ENCODE measurements at regions not wholly inside any gene's neighbourhood (a gene's known extent, or its start where the extent isn't known, plus 50 kb on each side); places are given as distances from the start of the nearest gene placed in this dataset.
"Not testable (repeated sequence)": the region's sequence is repeated elsewhere in the genome, so short reads cannot be mapped to it uniquely, and the experiment has no call there.

- DNase-seq (ENCODE audit: low read depth in 4 of 4, low spot score in 3 of 4): no peak
These were observed 1240.5 kb downstream of the UQCRFS1 start for GRCh38 chr19:27972291-27973040.

GRCh38 chr19:27971869-27972268, 1241.1 kb downstream of the UQCRFS1 start:
- no peak for DNase-seq (ENCODE audit: low read depth in 4 of 4, low spot score in 3 of 4)

- DNase-seq (ENCODE audit: low read depth in 4 of 4, low spot score in 3 of 4): no peak
These were observed 1241.9 kb downstream of the UQCRFS1 start for GRCh38 chr19:27971071-27971470.

GRCh38 chr19:27966390-27966816, 1246.5 kb downstream of the UQCRFS1 start:
- no peak for DNase-seq (ENCODE audit: low read depth in 4 of 4, low spot score in 3 of 4)

- DNase-seq (ENCODE audit: low read depth in 4 of 4, low spot score in 3 of 4): no peak
These were observed 1248.8 kb downstream of the UQCRFS1 start for GRCh38 chr19:27964185-27964584.

GRCh38 chr19:27962264-27962663, 1250.7 kb downstream of the UQCRFS1 start:
- DNase-seq (ENCODE audit: low read depth in 4 of 4, low spot score in 3 of 4): no peak

- DNase-seq (ENCODE audit: low read depth in 4 of 4, low spot score in 3 of 4): no peak
These were observed 1257.2 kb downstream of the UQCRFS1 start for GRCh38 chr19:27955485-27956480.

- not testable (repeated sequence) for DNase-seq (ENCODE audit: low read depth in 4 of 4, low spot score in 3 of 4)
These were observed 1270.3 kb downstream of the UQCRFS1 start for GRCh38 chr19:27942607-27943006.

GRCh38 chr19:27936139-27936538, 1276.8 kb downstream of the UQCRFS1 start:
- no peak for DNase-seq (ENCODE audit: low read depth in 4 of 4, low spot score in 3 of 4)

GRCh38 chr19:27935669-27936068, 1277.3 kb downstream of the UQCRFS1 start:
- no peak for DNase-seq (ENCODE audit: low read depth in 4 of 4, low spot score in 3 of 4)

- DNase-seq (ENCODE audit: low read depth in 4 of 4, low spot score in 3 of 4): no peak
These were observed 1283.6 kb downstream of the UQCRFS1 start for GRCh38 chr19:27929399-27929798.

GRCh38 chr19:27925202-27925601, 1287.7 kb downstream of the UQCRFS1 start:
- DNase-seq (ENCODE audit: low read depth in 4 of 4, low spot score in 3 of 4): no peak

- DNase-seq (ENCODE audit: low read depth in 4 of 4, low spot score in 3 of 4): no peak
These were observed 1290.0 kb downstream of the UQCRFS1 start for GRCh38 chr19:27922970-27923369.

- no peak for DNase-seq (ENCODE audit: low read depth in 4 of 4, low spot score in 3 of 4)
These were observed 1292.2 kb downstream of the UQCRFS1 start for GRCh38 chr19:27920774-27921173.

- no peak for DNase-seq (ENCODE audit: low read depth in 4 of 4, low spot score in 3 of 4)
These were observed 1294.1 kb downstream of the UQCRFS1 start for GRCh38 chr19:27918818-27919217.

- no peak for DNase-seq (ENCODE audit: low read depth in 4 of 4, low spot score in 3 of 4)
These were observed 1301.6 kb downstream of the UQCRFS1 start for GRCh38 chr19:27911122-27911898.

GRCh38 chr19:27909861-27910260, 1303.1 kb downstream of the UQCRFS1 start:
- DNase-seq (ENCODE audit: low read depth in 4 of 4, low spot score in 3 of 4): no peak

- DNase-seq (ENCODE audit: low read depth in 4 of 4, low spot score in 3 of 4): no peak
These were observed 1303.6 kb downstream of the UQCRFS1 start for GRCh38 chr19:27909185-27909840.

GRCh38 chr19:27906081-27906480, 1306.9 kb downstream of the UQCRFS1 start:
- DNase-seq (ENCODE audit: low read depth in 4 of 4, low spot score in 3 of 4): no peak

- DNase-seq (ENCODE audit: low read depth in 4 of 4, low spot score in 3 of 4): no peak
These were observed 1307.9 kb downstream of the UQCRFS1 start for GRCh38 chr19:27905074-27905473.
